WERI-Rb-1 (cell line): ENCODE measurements at regions not wholly inside any gene's neighbourhood (a gene's known extent, or its start where the extent isn't known, plus 50 kb on each side); places are given as distances from the start of the nearest gene placed in this dataset.

ENCODE experiments used
- DNase-seq: peaks from one replicate; pipeline ENCODE4 v3.0.0-alpha.2; 2020
- H3K27ac ChIP-seq: fragments of 250-450 bp; sonication (Bioruptor Pico); 2 replicates; pipeline ENCODE4 v1.5.1; 2020; ENCODE audit warnings: mild to moderate bottlenecking, moderate library complexity
- H3K27me3 ChIP-seq: fragments of 250-450 bp; sonication (Bioruptor Pico); 2 replicates; pipeline ENCODE4 v1.5.1; 2021; ENCODE audit warnings: mild to moderate bottlenecking, low read depth, moderate library complexity; ENCODE audit not compliant: insufficient read depth, severe bottlenecking
- H3K36me3 ChIP-seq: fragments of 250-450 bp; sonication (Bioruptor Pico); 2 replicates; pipeline ENCODE4 v1.5.1; 2020; ENCODE audit warnings: mild to moderate bottlenecking, moderate library complexity
- H3K4me3 ChIP-seq: 2 replicates; pipeline ENCODE4 v1.5.1; 2011; ENCODE audit warnings: low read depth, mild to moderate bottlenecking, control low read depth, low read length
- H3K9me3 ChIP-seq: fragments of 250-450 bp; sonication (Bioruptor Pico); 2 replicates; pipeline ENCODE4 v1.5.1; 2021; ENCODE audit warnings: mild to moderate bottlenecking, moderate library complexity; ENCODE audit not compliant: severe bottlenecking
- CTCF ChIP-seq: IDR thresholded peaks from 2 replicates; pipeline ENCODE4 v1.5.1; 2011; ENCODE audit warnings: low read depth, mild to moderate bottlenecking, control low read depth, inconsistent platforms, low read length

GRCh38 chr4:114758066-114758465, 159.5 kb downstream of the UGT8 start:
- Histone ChIP-seq H3K36me3 (no peaks in the 10 kb centered on the region), H3K27me3 (no peaks in the 10 kb centered on the region), H3K4me3 (no peak overlapping the region), H3K27ac (no peak overlapping the region), H3K9me3 (no peaks in the 10 kb centered on the region)
- no peak for TF ChIP-seq CTCF
- DNase-seq, result no peak

- no peak for TF ChIP-seq CTCF
- H3K9me3 ChIP-seq, result no peaks in the 10 kb centered on the region
- no peaks in the 10 kb centered on the region for H3K36me3 ChIP-seq
- no peak for DNase-seq
- H3K4me3 ChIP-seq, result no peak overlapping the region
- no peak overlapping the region for H3K27ac ChIP-seq
- H3K27me3 ChIP-seq, result no peaks in the 10 kb centered on the region
These were observed 169.9 kb downstream of the UGT8 start for GRCh38 chr4:114768501-114768900.

- Histone ChIP-seq H3K9me3 (no peaks in the 10 kb centered on the region), H3K27ac (no peak overlapping the region), H3K36me3 (no peaks in the 10 kb centered on the region), H3K27me3 (no peaks in the 10 kb centered on the region), H3K4me3 (no peak overlapping the region)
- no peak for DNase-seq
- TF ChIP-seq CTCF, result no peak
These were observed 172.0 kb downstream of the UGT8 start for GRCh38 chr4:114770624-114771023.

GRCh38 chr4:114773339-114773738, 174.7 kb downstream of the UGT8 start:
- Histone ChIP-seq H3K4me3 (no peak overlapping the region), H3K27me3 (no peaks in the 10 kb centered on the region), H3K27ac (no peak overlapping the region), H3K36me3 (no peaks in the 10 kb centered on the region), H3K9me3 (no peaks in the 10 kb centered on the region)
- DNase-seq, result no peak
- TF ChIP-seq CTCF, result no peak
